ENCODE measurements at regions not wholly inside any gene's neighbourhood (a gene's known extent, or its start where the extent isn't known, plus 50 kb on each side); places are given as distances from the start of the nearest gene placed in this dataset.

DNA sequence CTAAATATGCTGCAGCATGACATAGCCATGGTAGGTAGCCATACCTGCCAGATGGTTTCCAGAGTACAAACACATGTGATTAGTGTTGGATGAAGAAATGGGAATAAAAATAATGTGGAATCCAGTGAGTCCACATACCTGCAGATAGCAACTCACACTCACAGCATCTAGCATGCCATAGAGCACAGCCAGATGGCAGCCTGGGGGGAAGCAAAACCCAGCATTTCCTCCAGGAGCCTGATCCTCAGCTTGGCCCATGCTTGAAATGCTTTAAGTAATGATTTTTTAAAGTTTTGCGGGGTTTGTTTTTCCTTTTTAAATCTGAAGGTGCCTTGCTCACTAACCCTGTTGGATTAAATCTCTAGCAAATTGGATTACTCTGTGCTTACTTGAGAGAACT is 535.1 kb downstream of the STK39 start:
- Histone ChIP-seq H3K4me2 (no peak overlapping the region), H3K4me1 (ENCODE audit: control insufficient read depth in 1 of 2, insufficient read depth in 2 of 2, low read depth in 1 of 2, low read length in 1 of 2) (no peaks in the 10 kb centered on the region), H3K36me3 (replicated peaks in 1 of 2; ENCODE audit: control insufficient read depth in 1 of 2, insufficient read depth in 2 of 2, low read length in 1 of 2) (no peaks in the 10 kb centered on the region), H3K9me2 (no peaks in the 10 kb centered on the region), H4K20me1 (ENCODE audit: insufficient read depth) (no peaks in the 10 kb centered on the region), H3K9me3 (no peaks in the 10 kb centered on the region), H3F3A (replicated peaks; ENCODE audit: insufficient read depth) (peaks cover 3% of the 10 kb centered on the region), H3K9ac (no peak overlapping the region), H3K27ac (ENCODE audit: low read depth in 2 of 2, low read length in 1 of 2) (no peak overlapping the region), H3K79me2 (ENCODE audit: insufficient read depth) (no peaks in the 10 kb centered on the region), H3K27me3 (ENCODE audit: insufficient read depth) (no peaks in the 10 kb centered on the region), H2AFZ (ENCODE audit: low read depth) (no peak overlapping the region), H3K4me3 (ENCODE audit: low read depth in 2 of 2, low read length in 1 of 2) (no peak overlapping the region)
- no peak for DNase-seq
- ChIA-PET POLR2A (no interaction called here), CTCF (no interaction called here)
- no peak for TF ChIP-seq USF1 (IDR thresholded peaks at IDR 0.05; ENCODE audit: borderline replicate concordance, low read depth)
- no peak for TF ChIP-seq MEF2A (IDR thresholded peaks at IDR 0.05; ENCODE audit: borderline replicate concordance, low read depth)
- WGBS (ENCODE audit: low lambda C conversion rate), result 75% methylated on average over 1 of the region's 1 CpG

DNA sequence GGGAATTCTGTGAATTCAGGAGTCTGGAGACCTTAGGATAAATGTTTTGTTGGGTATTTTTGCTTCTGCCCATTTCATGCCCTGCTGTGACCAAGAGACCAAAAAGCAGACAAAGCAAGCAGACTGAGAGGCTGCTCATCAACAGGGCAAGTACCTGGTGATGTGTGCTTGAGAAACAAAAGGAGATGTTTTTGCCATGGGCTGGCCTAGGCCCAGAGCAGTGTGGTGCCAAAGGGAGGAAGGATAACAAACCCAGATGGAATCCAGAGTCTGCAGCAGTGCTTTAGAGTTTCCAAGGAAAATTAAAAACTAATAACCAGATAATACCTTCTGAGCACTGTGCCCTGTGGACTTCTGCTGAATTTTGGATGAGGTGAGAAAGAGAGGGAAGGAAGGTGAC is 538.4 kb downstream of the STK39 start:
- no peak for DNase-seq
- POLR2A ChIA-PET, result no interaction called here
- H3K4me2 ChIP-seq, result no peak overlapping the region
- no peaks in the 10 kb centered on the region for H3K9me3 ChIP-seq
- CTCF ChIA-PET, result no interaction called here
- H3K36me3 ChIP-seq (replicated peaks in 1 of 2; ENCODE audit: control insufficient read depth in 1 of 2, insufficient read depth in 2 of 2, low read length in 1 of 2), result no peaks in the 10 kb centered on the region
- no peak overlapping the region for H3K9ac ChIP-seq
- H3K27ac ChIP-seq (ENCODE audit: low read depth in 2 of 2, low read length in 1 of 2), result no peak overlapping the region
- no peaks in the 10 kb centered on the region for H3K4me1 ChIP-seq (ENCODE audit: control insufficient read depth in 1 of 2, insufficient read depth in 2 of 2, low read depth in 1 of 2, low read length in 1 of 2)
- no peaks in the 10 kb centered on the region for H4K20me1 ChIP-seq (ENCODE audit: insufficient read depth)
- no peak overlapping the region for H3K4me3 ChIP-seq (ENCODE audit: low read depth in 2 of 2, low read length in 1 of 2)
- no peaks in the 10 kb centered on the region for H3F3A ChIP-seq (replicated peaks; ENCODE audit: insufficient read depth)
- no peaks in the 10 kb centered on the region for H3K79me2 ChIP-seq (ENCODE audit: insufficient read depth)
- no peak overlapping the region for H2AFZ ChIP-seq (ENCODE audit: low read depth)
- TF ChIP-seq IRF3 (IDR thresholded peaks at IDR 0.05; ENCODE audit: low read depth, low read length) (no peak), RFX5 (IDR thresholded peaks at IDR 0.05; ENCODE audit: low read length) (no peak), ELF1 (IDR thresholded peaks at IDR 0.05) (no peak), FOSL2 (IDR thresholded peaks at IDR 0.05; ENCODE audit: borderline replicate concordance, low read depth) (no peak), RCOR1 (IDR thresholded peaks at IDR 0.05; ENCODE audit: low read length) (no peak), TCF12 (IDR thresholded peaks at IDR 0.05) (no peak), GABPA (IDR thresholded peaks at IDR 0.05; ENCODE audit: low read depth) (no peak), MXI1 (IDR thresholded peaks at IDR 0.05; ENCODE audit: low read depth, low read length) (no peak), NRF1 (IDR thresholded peaks at IDR 0.05; ENCODE audit: low read depth, low read length) (no peak), PBX3 (IDR thresholded peaks at IDR 0.05) (no peak), CHD2 (IDR thresholded peaks at IDR 0.05; ENCODE audit: low read length, partially characterized antibody) (no peak), TEAD4 (IDR thresholded peaks at IDR 0.05; ENCODE audit: borderline replicate concordance, insufficient read depth) (no peak), EP300 (IDR thresholded peaks at IDR 0.05; ENCODE audit: borderline replicate concordance in 1 of 2, low read depth in 1 of 2, low read length in 1 of 2) (no peak), SIN3A (IDR thresholded peaks at IDR 0.05; ENCODE audit: borderline replicate concordance, low read depth, low read length) (no peak), POLR2AphosphoS5 (IDR thresholded peaks at IDR 0.05; ENCODE audit: low read depth, low read length) (no peak)
- TF ChIP-seq, protein P1, sequence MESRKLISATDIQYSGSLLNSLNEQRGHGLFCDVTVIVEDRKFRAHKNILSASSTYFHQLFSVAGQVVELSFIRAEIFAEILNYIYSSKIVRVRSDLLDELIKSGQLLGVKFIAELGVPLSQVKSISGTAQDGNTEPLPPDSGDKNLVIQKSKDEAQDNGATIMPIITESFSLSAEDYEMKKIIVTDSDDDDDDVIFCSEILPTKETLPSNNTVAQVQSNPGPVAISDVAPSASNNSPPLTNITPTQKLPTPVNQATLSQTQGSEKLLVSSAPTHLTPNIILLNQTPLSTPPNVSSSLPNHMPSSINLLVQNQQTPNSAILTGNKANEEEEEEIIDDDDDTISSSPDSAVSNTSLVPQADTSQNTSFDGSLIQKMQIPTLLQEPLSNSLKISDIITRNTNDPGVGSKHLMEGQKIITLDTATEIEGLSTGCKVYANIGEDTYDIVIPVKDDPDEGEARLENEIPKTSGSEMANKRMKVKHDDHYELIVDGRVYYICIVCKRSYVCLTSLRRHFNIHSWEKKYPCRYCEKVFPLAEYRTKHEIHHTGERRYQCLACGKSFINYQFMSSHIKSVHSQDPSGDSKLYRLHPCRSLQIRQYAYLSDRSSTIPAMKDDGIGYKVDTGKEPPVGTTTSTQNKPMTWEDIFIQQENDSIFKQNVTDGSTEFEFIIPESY (IDR thresholded peaks at IDR 0.05; ENCODE audit: borderline replicate concordance, low read depth), result no peak
- TF ChIP-seq, protein P2, sequence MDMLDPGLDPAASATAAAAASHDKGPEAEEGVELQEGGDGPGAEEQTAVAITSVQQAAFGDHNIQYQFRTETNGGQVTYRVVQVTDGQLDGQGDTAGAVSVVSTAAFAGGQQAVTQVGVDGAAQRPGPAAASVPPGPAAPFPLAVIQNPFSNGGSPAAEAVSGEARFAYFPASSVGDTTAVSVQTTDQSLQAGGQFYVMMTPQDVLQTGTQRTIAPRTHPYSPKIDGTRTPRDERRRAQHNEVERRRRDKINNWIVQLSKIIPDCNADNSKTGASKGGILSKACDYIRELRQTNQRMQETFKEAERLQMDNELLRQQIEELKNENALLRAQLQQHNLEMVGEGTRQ (IDR thresholded peaks at IDR 0.05; ENCODE audit: borderline replicate concordance, low read depth, low read length), result no peak
- no peaks in the 10 kb centered on the region for H3K27me3 ChIP-seq (ENCODE audit: insufficient read depth)
- no peaks in the 10 kb centered on the region for H3K9me2 ChIP-seq

Data from SK-N-SH (cell line).